Muscle of arm (tissue), 1 donor: ENCODE measurements at regions not wholly inside any gene's neighbourhood (a gene's known extent, or its start where the extent isn't known, plus 50 kb on each side); places are given as distances from the start of the nearest gene placed in this dataset.

ENCODE experiments used
- DNase-seq: peaks from one replicate; pipeline ENCODE4 v3.0.0-alpha.2; 2013

- DNase-seq = no peak
These were observed 55.3 kb upstream of the COPS8 start for GRCh38 chr2:237030382-237030781.

DNA sequence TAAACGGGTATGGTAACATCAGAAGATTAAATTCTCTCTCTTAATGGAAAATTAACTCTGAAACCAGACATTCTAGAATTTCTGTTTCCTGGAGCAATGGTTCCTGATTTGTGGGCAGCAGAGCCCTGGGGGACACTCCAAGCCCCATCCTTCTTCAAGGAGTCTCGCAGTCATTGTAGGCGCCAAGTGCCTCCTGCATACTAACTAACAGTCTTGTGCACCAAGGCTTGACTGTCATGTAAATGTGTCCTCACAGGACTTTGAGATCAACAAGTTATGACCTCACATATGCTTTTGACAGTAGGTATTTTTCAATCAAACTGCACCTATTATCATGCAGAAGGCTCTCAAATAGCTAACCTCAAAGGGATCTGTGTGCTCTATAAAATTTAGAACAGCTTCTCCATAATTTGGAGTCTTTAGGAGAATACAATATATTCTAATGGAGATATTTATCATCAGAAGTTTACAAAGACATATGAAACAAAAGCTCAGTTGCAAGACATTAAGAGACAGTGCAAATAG, 52.1 kb upstream of the COPS8 start:
- DNase-seq = no peak

DNA sequence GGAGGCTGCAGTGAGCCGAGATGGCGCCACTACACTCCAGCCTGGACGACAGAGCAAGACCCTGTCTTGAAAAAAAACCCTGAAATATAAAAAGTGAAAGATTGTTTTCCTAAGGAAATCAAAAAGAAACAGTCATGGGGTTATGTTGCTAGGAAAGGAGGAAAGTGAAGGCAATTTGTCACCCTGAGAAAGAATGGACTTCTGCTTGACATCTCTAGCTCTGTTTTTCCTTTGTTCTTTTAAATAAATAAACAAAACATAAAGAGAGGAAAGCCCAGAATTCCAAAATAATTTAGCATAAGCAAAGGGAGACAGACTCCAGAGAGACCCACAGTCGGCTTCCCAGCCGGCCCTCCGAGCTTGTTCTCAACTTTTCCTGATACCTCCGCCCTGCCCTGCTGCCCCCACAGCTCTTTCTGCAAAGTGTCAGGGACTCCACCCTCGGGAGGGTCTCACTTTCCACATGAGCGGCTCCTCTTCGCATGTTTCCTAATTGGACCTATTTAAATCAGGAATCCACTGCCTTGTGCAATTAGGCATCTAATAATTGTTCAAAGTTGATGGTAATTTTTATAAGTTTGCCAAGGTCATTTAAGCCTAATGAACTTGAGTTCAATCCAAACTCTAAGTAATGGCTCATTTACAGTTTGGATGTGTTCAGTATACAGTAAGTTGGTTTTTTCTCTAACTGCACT, 49.8 kb upstream of the COPS8 start:
- DNase-seq = no peak
